GM12891 (cell line): ENCODE measurements at regions not wholly inside any gene's neighbourhood (a gene's known extent, or its start where the extent isn't known, plus 50 kb on each side); places are given as distances from the start of the nearest gene placed in this dataset.

Source experiments
- POLR2A ChIP-seq: IDR thresholded peaks from 2 replicates; pipeline ENCODE4 v1.6.1; 2011; ENCODE audit warnings: low read depth, low read length, control low read depth
- POLR2AphosphoS5 ChIP-seq: IDR thresholded peaks from 2 replicates; pipeline ENCODE4 v1.6.1; 2011; ENCODE audit warnings: low read depth, low read length, control low read depth
- TAF1 ChIP-seq: IDR thresholded peaks from 2 replicates; pipeline ENCODE4 v1.6.1; 2011; ENCODE audit warnings: low read depth, low read length, control low read depth

DNA sequence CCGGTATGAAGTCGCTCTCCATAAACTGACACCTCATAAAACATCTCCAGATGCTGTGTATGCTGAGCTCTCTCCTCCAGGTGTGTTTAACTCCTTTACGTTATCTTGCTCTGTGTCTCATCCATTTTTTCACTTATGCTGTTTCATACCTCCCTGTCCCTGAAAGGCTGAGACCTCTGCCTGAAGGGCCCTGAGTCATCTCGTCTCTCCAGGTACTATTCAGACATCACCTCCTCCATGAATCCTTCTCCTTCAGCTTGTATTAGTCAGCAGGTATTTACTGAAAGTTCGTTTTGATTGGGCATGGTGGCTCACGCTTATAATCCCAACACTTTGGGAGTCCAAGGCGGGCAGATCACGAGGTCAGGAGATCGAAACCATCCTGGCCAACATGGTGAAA lies 244.5 kb upstream of the EPHA4 start:
- TF ChIP-seq POLR2A (no peak), TAF1 (no peak), POLR2AphosphoS5 (no peak)
